ENCODE measurements at regions not wholly inside any gene's neighbourhood (a gene's known extent, or its start where the extent isn't known, plus 50 kb on each side); places are given as distances from the start of the nearest gene placed in this dataset.

DNA sequence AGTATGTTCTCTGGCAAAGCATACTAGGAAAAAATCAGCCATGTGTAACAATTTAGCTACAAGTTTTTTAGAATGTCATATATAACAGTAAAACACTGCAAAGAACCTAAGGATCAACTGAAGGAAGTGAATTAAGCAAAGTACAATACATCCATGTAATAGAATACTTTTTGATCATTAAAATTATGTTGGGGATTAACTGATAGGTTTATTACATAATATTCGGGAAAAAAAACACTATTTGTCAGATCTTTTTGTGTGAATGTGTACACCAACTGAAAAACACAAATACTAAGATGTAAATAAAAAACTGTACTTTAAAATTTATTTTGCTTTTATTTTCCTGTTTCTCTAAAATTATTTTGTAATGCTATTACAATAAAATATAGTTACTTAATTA is 185.5 kb upstream of the DYNLRB2 start:
- DNase-seq = no peak

DNA sequence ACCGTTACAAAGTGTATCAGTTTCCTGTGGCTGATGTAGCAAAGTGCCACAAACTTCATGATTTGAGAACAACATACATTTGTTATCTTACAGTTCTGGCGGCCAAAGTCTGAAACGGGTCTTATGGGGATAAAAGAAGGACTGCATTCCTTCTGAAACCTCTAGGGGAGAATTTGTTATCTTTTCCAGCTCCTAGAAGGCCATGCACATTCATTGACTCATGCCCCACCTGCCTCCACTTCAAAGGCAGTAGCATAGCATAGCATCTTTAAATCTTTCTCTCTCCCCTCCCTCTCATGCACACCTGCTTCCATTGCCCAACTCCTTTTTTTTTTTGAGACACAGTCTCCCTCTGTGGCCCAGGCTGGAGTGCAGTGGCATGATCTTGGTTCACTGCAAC is 190.7 kb upstream of the DYNLRB2 start:
- DNase-seq = no peak

DNA sequence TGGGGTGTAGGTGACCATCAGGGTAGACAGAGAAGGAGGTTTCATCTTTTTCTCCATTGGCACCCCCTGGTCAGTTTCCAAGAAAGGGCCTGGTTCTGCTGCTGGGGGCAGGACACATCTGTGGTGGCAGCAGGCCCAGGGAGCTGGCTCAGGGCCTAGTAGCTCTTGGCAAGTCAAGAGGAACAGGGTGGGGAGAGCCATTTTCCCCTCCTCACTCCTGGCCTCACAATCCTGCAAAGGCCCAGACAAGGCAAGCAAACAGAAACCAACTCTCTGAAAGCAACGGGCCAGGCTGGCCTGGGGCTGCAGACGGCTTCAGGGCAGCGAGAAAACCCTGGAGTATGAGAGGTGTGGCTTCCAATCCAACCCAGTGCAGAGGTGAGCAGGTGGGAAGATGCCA is 192.9 kb upstream of the DYNLRB2 start:
- no peak for DNase-seq

DNA sequence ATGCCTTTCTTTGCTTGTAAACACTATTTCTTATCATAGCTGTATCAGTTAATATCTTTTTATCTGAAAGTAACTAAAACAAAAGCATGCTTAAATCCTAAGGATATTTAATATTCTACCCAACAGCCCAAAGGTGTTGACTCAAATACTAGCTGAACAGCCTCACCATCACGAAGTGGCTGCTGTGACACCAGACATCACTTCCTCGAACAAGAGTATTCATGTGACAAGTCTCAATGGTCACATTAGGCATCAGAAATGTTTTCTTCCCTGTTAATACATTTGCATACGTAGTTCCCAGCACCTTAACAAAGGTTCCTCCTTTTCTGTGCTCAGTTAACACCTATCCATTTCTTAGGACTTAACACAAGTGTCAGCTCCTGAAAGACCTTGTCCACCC is 193.8 kb upstream of the DYNLRB2 start:
- no peak for DNase-seq

DNA sequence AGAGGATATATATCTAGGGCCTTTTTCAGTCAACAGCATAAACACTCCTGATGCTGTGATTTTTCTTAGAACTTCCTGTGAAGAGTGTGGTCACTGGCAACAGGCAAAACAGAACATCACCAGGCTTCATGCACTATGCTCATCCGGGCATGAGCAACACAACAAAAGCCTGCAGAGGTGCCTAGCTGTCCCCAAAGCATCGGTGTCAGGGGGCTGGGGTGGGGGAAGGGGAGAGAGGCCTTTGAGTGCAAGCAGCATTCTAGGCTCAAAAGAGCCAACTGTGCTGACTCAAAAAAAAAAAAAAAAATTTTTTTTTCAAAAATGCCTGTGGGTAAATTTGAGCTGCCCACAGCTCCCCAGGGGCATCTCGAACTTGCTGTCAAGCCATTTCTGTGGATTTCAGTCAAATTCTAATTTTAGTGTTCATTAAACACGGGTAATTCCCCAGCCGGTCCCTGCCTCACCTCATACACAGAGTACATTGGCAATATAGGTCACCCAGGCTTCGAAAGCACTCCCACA is 194.6 kb upstream of the DYNLRB2 start:
- DNase-seq = no peak

DNA sequence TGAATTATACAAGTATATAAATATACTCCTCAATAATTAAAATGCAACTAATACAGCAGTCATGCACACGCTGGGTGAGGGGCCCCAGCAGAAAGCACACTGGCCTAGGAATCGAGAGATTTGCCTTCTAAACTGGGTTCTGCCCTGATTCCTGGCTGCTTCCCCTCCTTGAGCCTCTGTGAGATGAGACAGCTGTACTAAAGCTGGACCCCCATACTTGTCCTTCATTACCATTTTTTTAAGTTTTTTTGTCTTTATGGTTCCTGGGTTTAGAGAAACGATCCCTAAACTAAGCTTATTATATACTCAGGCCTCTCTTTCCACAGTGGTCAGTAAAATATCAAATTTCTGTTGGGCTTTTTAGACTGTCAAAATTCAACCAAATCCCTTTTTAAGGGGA is 195.1 kb upstream of the DYNLRB2 start:
- DNase-seq = no peak

DNA sequence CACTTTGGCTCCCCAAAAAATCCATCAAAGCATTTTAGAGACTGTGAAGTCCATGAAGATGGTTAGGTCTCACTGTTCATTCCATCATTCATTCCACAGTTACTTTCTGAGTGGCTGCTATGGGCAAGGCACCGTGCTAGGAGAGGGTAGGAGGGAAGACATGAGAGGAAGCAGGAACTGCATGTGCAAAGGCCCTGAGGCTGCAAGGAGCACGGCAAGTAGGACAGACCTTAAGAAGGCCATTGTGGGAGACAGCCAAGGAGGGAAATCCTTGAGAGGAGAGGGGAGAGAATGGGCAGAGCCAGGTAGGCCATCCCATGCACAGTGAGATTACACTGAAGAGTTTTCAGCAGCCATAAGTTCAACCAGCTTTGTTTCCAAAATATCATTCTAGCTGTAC is 196.2 kb upstream of the DYNLRB2 start:
- DNase-seq = no peak

DNA sequence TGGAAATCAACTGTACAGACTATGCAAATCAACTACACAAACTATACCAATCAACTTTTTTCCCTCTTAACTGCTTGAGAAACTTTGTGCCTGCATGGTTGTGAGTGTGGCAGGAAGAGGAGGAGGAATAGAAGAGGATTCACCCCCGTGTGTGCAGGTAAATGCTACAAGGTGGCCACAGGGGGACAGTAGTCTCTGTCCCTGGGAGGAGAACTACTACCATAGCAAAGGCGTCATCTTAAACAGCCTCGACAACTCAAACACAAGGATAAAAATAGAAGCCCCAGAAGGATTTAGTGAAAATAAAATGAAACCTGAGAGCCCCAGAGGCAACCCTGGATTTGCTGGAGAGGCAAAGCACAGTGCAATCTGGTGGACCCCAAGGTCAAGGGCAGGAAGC is 199.5 kb upstream of the DYNLRB2 start:
- DNase-seq = no peak

DNA sequence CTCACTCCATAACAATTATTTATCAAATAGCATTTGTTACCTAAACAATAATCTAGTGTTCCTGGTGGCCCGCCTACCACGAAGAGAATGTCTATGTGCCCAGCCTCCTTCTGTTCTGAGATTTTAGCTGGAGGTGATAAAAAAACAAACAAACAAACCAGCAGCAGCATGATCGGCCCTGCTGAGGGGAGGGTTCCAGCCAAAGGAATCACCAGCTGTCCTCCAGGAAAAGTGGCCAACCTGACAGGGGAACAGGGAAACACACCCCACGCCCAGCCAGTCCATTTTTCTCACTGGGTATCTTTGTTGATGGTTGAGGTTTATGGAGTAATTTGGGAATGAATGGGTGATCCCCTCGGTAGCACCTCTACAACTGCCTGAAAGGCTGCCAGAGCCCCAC is 203.0 kb upstream of the DYNLRB2 start:
- DNase-seq = no peak

DNA sequence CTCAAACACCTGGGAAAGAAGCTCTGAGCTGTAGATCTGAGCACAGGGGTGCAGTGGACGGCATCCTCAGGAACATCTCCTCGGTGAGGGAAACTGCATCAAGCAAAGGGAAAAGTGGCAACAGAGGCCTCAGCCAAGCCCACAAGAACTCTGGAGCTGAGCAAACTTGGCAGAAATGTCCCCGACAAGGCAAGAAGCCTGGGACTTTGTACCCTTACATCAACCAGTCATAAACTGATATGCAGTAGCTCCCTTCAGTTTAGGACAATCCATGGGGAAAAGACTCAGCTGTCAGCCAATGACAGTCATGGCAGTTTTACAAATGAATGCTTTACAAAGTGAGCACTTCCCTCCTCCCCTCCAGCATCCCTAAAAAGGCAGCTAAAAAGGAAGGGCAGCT is 210.0 kb upstream of the DYNLRB2 start:
- no peak for DNase-seq

DNA sequence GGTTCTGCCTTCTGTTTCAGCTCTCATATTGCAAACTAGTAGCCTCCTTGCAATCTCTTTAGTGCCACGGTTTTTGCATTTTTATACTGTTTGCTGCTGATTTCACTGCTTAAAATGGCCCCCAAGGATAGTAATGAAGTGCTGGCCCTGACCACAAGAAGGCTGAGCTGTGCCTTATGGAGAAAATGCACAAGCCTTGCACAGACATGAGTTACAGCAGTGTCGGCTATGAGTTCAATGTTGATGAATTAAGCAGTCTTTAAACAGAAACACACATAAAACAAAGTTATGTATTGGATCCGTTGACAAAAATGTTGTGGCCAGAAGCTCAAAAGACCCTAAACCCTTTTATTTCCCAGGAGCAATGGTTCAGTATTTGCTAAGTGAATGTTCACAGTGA is 210.6 kb upstream of the DYNLRB2 start:
- no peak for DNase-seq

DNA sequence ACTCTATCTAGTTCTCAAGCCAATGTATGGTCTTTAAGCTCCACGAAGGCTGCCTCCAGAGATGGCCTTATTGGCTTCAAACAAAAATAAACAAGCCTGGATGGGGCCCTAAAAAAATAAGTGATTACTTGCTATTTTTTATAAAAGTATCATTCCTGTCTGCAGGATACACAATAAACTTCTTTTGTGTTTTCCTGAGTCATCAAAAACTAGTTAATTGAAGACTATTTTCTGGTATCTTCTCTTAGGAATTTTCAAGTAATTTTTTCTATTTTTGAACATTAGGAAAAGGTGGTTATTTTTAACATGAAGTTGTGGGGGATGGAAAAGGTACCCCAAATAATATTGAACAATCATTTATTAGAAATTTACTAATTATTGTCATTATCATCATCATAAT is 213.1 kb upstream of the DYNLRB2 start:
- DNase-seq = no peak

DNA sequence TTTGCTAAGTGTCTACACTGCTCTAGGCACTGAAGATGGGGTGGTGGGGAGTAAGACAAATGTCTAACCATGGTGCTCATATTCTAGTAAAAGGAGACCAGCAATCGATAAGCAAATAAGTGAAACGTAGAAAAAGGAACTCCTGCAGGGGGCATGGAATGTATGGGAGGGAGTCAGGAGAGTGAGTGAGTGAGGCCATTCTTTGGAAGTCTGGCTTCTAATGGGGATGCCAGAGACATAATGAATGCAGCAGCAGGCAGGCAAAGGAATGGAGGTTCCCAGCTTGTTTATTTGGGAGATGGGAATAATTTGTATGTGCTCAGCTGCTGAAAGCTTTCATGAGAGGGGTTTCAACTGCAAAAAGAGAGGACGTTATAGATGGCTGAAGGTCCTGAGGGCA is 216.4 kb upstream of the DYNLRB2 start:
- no peak for DNase-seq

DNA sequence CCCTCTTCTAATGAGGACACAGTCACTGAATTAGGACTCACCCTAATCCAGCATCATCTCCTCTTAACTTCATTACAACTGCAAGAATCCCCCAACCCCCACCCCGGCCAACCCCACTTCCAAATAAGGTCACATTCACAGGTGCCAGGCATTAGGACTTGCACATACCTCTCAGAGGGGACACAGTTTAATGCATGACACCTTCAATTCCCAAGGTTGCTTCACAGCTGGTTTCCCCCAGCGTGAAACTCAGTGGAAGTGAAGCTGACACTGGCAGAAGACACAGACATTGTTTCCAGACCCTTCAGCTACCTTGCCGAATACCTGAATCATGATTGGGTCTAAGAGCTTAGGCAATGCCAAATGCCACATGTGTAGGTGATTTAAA is 217.0 kb upstream of the DYNLRB2 start:
- DNase-seq = no peak

DNA sequence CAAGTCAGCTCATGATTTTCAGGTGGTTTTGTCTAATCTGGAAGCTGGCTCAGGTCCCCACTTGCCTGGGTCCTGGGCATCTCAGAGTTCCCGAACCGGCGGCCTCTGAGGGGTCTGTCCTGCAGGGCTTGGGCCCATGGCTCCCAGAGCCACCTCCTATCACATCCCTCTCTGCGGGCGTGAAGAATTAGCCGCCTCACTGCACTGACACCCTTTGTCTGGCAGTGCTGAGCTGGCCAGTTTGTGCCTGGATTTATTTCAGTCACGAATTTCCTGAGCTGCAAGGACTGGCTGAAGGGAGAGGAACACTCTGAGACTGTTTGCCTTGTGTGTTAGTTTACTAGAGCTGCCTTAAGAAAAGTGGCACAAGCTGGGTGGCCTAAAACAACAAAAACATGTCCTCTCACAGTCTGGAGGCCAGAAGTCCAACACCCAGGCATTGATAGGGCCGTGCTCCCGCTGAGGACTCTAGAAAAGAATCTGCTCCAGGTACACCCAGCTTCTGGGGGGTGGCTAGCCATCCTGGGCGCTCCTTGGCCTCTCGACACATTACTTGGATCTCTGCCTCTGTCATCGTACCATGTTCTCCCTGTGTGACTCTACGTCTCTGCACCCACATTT is 217.5 kb upstream of the DYNLRB2 start:
- no peak for DNase-seq

DNA sequence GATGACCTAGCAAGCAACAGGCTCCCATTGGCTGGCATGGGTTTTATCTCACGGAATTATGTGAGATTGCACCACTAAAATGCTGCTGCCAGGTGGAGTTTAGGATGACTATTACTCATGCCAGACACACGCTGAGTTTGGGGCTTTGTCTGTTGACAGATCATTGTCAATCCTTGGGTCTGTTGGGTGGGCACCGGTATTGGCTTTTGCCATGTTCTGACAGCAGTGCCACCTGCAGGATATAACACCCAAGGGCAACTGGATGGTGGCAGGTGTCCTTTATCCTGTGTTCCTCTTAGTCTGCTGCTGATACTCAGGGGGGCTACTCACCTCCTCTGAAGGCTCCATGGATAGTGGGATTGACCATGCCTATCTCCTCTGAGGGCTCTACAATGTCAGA is 221.6 kb upstream of the DYNLRB2 start:
- DNase-seq = no peak

DNA sequence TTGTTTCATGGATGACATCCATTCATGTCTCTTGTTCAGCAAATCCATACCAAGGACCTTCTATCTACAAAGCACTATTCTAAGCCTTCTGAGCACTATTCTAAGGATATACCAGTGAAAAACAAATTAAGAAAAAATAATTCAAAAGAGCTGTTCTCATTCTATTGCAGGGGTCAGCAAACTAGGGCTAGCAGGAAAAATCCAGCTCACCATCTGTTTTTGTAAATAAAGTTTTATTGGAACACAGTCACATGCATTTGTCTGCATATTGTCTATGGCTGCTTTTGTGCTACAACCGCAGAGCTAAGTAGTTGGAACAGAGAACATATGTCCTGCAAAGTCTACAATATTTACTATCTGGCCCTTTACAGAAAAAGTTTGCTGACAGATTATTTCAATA is 222.7 kb upstream of the DYNLRB2 start:
- DNase-seq = no peak

DNA sequence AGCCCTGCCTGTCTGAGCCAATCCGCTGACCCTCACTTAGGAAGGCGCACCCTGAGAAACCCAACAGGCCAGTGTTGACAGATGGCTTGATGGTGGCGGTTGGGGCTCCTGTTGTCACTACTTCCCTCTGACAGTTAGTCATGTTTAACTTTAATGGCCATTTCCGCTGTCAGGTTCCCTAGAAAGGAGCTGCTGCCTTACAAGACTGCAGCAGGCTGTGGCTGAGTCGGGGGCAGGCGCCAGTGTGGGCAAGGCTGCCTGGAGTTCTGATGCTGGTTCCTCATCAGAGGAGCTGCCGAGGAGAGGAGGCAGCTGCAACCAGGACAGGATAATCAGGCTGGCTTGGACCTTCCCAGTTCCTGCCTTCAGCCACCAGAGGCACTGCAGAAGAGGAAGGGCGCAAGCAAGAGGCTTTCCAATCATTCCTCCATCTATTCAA is 223.2 kb upstream of the DYNLRB2 start:
- no peak for DNase-seq

DNA sequence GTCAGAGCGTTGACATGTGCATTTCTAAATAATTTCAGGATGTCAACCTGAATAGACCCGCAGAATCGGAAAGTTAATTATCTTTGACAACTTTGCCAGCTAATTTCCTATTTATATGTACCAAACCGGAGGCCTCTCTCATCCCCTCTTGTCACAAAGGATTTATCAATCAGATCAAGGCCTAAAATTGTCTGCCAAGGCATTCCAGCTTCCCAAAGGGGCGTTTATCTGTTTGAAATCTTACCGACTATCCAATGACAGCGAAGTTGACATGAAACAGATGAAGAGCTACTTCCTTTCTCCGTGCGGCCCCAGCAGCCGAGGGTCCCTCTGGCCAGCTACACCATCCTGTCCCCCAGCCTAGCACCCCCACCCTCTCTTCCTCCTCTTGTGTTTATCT is 223.7 kb upstream of the DYNLRB2 start:
- no peak for DNase-seq

DNA sequence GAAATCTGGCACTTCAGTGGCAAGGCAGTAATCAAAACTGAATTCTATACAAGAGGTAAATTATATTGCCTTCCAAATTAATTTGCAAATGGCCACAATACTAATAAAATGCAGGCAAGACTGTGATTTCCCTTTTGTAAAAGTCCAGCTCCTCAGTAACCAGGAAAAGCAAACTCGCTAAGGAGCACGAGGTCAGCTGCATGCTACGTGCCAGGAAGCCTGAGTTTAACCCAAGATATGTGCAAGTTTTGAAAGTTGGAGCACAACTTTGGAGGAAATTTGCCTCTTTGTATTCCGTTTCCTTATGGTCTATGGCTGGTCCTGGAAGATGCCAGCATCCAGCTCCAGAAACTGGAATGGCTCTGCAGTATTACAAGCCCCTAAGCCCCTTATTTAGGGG is 226.8 kb upstream of the DYNLRB2 start:
- DNase-seq = no peak

DNA sequence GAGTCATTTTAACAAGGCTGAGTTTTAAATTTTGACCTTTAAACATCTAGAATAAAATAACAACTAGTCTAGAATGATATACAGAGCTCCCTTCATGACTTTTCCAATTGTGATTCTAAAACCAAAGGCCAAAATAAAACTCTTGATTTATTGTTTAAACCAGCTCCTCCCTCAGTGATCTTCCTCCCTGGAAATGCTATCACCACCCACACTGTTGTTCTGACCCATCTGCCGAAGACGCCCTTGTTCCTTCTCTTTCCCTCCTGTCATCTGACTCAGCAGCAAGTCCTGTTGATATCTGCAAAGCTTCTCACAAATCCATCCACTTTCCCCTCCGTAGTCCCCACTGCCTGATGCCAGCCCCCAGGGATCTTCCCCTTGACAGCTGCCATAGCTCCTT is 231.6 kb upstream of the DYNLRB2 start:
- no peak for DNase-seq

DNA sequence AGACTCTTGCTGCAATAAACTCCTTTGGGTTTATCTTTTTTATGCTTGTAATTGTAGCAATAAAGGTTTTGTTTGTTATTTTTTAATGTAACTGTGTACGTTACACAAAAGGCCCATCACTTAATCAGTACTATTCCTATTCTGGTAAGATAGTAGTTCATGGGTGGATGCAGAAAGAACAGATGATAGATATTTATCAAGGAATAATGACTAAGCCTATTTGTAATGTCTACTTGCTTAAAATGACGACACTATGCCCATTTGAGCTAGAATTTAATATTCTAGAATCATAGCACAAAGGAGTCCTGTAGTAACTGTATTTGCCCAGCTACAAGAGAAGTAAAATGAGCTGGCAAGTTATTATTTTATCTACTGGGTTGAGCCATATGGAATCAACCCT is 235.4 kb upstream of the DYNLRB2 start:
- DNase-seq = no peak

DNA sequence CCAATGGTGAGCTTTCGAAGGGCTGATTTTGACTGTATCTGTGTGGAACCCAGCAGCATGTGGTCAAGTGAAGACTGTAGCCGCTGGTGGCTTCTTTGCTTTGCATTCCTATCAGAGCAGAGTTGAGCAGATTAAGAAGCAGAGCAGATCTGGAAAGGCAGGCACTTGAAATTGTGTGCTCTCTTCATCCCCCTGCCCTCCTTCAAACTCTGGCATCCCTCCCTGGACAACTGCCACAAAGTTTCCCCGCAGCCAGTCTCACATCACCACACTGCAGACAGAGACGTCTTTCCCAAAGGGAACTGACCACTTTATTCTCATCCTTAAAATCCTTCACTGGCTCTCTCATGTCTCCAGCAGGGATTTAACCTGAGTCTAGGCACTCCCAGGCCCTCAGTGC is 237.1 kb upstream of the DYNLRB2 start:
- DNase-seq = no peak

DNA sequence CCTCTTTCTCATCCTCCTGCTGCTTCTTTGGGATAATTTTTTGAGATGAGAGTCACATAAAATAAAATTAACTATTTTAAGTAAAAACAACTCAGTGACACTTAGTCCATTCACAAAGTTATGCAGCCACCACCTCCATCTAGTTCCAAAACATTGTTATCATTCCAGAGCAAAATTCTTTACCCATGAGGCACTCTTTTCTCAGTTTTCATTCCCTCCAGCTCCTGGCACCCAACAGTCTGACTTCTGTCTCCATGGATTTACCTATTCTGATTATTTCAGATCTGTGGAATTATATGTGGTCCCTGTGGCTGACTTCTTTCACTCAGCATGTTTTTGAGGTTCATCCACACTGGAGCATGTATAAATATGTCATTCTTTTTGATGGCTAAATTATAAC is 239.9 kb upstream of the DYNLRB2 start:
- no peak for DNase-seq

DNA sequence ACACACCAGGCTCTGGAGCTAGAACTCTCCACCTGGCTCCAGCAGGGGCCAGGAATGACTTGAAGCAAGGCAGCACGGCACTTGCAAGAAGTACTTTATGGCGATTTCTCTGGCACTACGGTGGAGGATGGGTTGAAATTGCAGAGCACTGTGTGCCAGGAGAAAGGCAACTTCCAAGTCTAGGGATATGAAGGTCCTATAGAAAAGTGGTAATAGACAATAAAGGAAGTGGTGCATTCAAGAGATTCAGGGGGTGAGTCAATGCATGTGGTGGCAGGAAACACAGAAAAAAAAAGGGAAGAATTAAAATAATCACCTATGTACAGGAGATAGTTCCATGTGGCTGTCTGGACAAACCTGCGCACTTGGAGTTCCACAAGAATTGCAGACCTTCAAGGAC is 240.3 kb upstream of the DYNLRB2 start:
- no peak for DNase-seq

DNA sequence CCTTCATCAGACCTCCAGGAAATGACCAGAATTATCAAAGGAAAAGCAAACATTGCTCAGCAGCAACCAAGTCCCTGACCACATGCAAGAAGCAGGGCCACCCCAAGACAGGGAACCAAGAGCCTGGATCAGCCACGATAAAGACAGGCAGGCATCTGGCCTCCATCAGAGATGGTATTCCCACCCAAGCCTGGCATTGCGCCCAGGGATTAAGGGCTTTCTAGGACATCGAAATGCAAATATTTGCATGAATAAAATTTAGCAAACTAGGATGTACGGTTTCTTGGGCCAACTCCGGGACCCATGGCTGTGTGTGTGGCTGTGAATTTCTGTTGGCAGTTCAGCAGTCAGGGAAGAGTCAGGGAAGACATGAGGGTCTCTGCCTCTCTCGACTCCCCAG is 241.4 kb upstream of the DYNLRB2 start:
- no peak for DNase-seq
